Hematopoietic multipotent progenitor cell treated with erythropoietin and hydrocortisone succinate and interleukin-3 and kit ligand, for 6 days (in vitro differentiated cells): ENCODE measurements at regions not wholly inside any gene's neighbourhood (a gene's known extent, or its start where the extent isn't known, plus 50 kb on each side); places are given as distances from the start of the nearest gene placed in this dataset.
A peak's percentile ranks its signal among the peaks of the same experiment; 100 is the strongest.
"Not testable (repeated sequence)": the region's sequence is repeated elsewhere in the genome, so short reads cannot be mapped to it uniquely, and the experiment has no call there.

ENCODE experiments used
- DNase-seq: peaks from one replicate; pipeline ENCODE4 v3.0.0-alpha.2; 2015

GRCh38 chr10:64038107-64038506 lies 516.9 kb downstream of the REEP3 start:
- DNase-seq, result no peak

- DNase-seq, result no peak
Observed at GRCh38 chr10:64039198-64039597, 518.0 kb downstream of the REEP3 start.

GRCh38 chr10:64040781-64041180 lies 519.6 kb downstream of the REEP3 start:
- no peak for DNase-seq

GRCh38 chr10:64041185-64041988 lies 520.2 kb downstream of the REEP3 start:
- peak; percentile 87 for DNase-seq

GRCh38 chr10:64041989-64042490 lies 520.8 kb downstream of the REEP3 start:
- no peak for DNase-seq

GRCh38 chr10:64044098-64044497 lies 522.9 kb downstream of the REEP3 start:
- no peak for DNase-seq

- not testable (repeated sequence) for DNase-seq
Observed at GRCh38 chr10:64044957-64045632, 523.9 kb downstream of the REEP3 start.

GRCh38 chr10:64054392-64054791 lies 533.2 kb downstream of the REEP3 start:
- no peak for DNase-seq

GRCh38 chr10:64059884-64060283 lies 538.7 kb downstream of the REEP3 start:
- DNase-seq, result no peak

GRCh38 chr10:64060389-64060788 lies 539.2 kb downstream of the REEP3 start:
- DNase-seq, result no peak

- no peak for DNase-seq
Observed at GRCh38 chr10:64062793-64063192, 541.6 kb downstream of the REEP3 start.

GRCh38 chr10:64067009-64067606 lies 545.9 kb downstream of the REEP3 start:
- DNase-seq, result no peak

- no peak for DNase-seq
Observed at GRCh38 chr10:64067859-64068258, 546.7 kb downstream of the REEP3 start.

GRCh38 chr10:64070241-64070640 lies 549.0 kb downstream of the REEP3 start:
- DNase-seq, result no peak

- DNase-seq, result no peak
Observed at GRCh38 chr10:64071218-64071617, 550.0 kb downstream of the REEP3 start.

GRCh38 chr10:64075604-64076003 lies 554.4 kb downstream of the REEP3 start:
- no peak for DNase-seq

- no peak for DNase-seq
Observed at GRCh38 chr10:64076322-64076940, 555.2 kb downstream of the REEP3 start.

GRCh38 chr10:64079341-64079740 lies 558.1 kb downstream of the REEP3 start:
- DNase-seq, result no peak

- no peak for DNase-seq
Observed at GRCh38 chr10:64080071-64080470, 558.9 kb downstream of the REEP3 start.

GRCh38 chr10:64081947-64082482 lies 560.8 kb downstream of the REEP3 start:
- no peak for DNase-seq

GRCh38 chr10:64086083-64086767 lies 565.0 kb downstream of the REEP3 start:
- DNase-seq, result no peak

- no peak for DNase-seq
Observed at GRCh38 chr10:64089648-64090047, 568.4 kb downstream of the REEP3 start.
